Stimulated activated CD4-positive, alpha-beta T cell treated with anti-CD3 and anti-CD28 coated beads, Interleukin-1b, Interleukin-23, amount 100 ng/mL, for 24 hours (primary cell): ENCODE measurements at regions not wholly inside any gene's neighbourhood (a gene's known extent, or its start where the extent isn't known, plus 50 kb on each side); places are given as distances from the start of the nearest gene placed in this dataset.
"Not testable (repeated sequence)": the region's sequence is repeated elsewhere in the genome, so short reads cannot be mapped to it uniquely, and the experiment has no call there.

ENCODE experiments used
- DNase-seq, 4 experiments: peaks; one replicate each; pipeline ENCODE4 v3.0.0-alpha.2; 2020; ENCODE audit warnings: low read depth in 4 of 4, low spot score in 1 of 4

GRCh38 chr10:120047926-120048325 is 155.4 kb downstream of the SEC23IP start:
- no peak for DNase-seq

- DNase-seq, result no peak
These were observed 155.9 kb downstream of the SEC23IP start for GRCh38 chr10:120048391-120048790.

DNA sequence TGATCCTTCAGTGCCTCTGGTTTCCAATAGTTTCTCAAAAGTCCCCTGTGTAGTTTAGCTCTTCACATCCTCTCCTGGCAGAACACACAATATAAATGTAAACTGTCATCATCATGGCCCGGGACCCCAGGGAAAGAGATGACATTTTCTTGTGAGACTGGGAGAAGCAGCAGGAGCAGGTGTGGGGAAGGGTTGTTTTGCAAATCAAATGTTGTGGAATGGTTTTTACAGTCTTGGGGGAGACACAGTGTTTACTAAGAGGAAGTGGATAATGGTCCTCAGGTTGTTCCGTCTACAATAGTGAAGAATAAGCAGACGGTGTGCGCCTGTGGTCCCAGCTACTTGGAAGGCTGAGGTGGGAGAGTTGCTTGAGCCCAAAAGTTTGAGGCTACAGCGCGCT is 159.1 kb downstream of the SEC23IP start:
- DNase-seq, result no peak

GRCh38 chr10:120052964-120053702 is 160.6 kb downstream of the SEC23IP start:
- no peak for DNase-seq

DNA sequence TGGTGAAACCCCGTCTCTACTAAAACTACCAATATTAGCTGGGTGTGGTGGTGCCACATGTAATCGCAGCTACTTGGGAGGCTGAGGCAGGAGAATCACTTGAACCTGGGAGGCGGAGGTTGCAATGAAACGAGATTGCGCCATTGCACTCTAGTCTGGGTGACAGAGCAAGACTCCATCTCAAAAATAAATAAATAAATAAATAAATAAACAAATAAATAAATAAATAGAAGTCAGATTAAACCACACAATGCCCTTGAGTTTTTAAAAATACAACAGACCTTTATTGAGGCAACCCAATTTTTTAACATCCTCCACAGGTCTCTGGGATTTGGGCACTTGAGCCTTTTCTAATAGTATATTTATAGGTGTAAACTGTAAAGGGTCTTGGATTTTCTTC is 167.3 kb downstream of the SEC23IP start:
- DNase-seq, result not testable (repeated sequence)

DNA sequence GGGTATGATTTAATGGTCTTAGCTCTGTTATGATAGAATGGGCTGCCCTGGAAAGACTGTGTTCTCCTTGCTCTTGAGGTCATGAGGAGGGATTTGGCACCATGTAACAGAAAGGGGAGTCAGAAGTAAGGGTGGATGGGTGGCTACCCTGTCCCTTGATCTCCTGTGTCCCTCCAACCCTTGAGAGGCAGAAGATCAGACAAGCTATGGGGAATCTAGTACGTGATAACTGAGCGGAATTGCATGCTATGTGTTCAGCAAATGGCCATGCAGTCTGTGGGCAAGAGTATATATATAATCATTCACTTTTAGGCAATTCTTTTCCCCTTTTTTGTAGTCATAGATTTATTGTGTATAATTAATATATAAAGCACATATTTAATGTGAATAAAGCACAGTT is 174.9 kb downstream of the SEC23IP start:
- no peak for DNase-seq

GRCh38 chr10:120069700-120070099 is 177.2 kb downstream of the SEC23IP start:
- no peak for DNase-seq

DNA sequence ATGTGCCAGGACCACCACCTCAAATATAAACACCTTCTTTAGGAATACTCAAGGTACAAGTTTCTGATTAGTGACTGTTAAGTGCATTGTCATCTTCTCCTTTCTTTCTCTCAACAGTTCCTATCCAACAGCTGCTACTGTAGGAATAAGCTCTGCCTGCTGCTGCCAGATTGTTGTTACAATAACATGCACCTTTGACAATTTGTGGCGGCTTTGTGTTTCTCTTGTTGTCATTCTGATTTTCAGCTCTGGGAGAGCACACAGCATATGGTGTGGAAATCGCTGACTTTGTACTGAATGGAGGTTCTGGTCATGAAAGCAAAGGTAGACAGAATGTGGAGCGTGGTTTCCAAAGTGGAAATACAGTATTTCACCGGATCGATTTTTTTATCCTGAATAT is 182.8 kb downstream of the SEC23IP start:
- DNase-seq, result no peak

GRCh38 chr10:120076996-120077706 is 184.6 kb downstream of the SEC23IP start:
- no peak for DNase-seq

DNA sequence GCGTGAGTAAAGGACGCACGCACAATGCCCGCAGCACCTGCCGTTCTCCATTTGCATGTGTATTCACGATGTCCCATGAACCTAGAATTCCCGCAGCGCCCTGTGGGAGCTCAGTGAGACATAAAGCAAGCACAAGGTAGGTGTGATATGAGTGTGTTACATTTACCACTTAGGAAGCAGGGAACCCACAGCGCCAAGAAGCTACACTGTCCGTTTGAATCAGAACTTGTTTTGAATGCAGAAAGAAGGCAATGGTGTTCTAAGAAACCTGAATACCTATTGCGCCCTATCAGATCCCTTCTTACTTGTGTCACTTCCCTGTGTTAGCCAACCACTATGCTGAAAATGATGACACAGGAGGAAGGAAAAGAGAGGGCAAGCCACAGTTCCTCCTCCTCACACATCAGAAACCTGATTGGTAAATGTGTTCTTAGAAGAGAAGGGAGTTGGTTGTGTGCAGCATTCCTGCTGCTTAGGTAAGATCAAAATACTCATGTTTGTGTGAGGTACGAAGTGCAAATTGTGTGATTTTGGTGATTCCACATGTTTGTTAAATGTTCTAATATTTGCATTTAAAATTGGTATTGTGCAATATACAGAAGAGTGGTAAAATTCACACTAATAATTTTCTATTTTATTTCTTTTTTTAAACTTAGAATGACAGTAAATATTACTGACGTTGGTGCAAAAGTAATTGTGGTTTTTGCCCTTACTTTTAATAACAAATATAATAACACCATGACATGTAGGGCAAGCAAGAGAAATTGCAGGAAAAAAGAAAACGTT is 185.4 kb downstream of the SEC23IP start:
- DNase-seq, result no peak

- DNase-seq, result no peak
These were observed 192.7 kb downstream of the SEC23IP start for GRCh38 chr10:120085096-120085796.

DNA sequence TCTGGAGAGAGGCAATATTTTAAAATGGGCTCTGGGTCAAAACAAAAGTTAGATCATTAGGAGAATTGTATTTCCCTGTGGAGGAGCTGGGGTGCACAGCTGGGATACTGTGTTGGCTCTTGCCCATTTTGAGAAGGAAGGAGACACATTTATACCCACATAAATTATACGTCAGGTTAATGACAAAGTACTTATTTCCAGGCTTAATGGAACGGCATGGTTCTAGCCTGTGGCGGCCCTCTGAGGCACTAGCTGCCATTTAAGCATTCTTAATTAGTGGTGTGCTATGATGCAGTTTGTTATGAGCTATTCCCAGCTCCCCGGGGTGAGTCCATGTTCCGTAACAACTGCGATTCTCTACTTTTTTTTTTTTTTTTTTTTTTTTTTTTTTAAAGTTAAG is 193.5 kb downstream of the SEC23IP start:
- DNase-seq, result no peak

GRCh38 chr10:120087109-120087508 is 194.6 kb downstream of the SEC23IP start:
- no peak for DNase-seq

GRCh38 chr10:120095875-120096274 is 203.3 kb downstream of the SEC23IP start:
- DNase-seq, result no peak

DNA sequence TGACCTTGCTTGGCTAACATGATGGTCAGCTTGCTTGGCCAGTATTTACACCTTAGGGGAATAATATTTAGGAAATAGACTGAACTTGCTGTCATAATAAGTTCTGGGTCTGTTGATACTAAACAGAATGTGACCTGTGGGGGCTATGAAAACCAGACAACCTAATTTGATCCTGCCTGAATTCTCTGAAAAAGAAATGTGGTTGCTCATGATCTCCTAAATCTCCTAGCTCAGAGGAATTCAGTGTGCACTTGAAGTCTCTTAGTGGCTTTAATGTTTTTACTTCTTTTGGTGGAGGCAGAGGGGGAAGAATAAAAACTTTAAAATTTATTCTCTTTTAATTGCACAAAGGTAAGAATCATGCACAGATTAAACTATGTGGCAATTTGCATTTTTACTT is 205.2 kb downstream of the SEC23IP start:
- DNase-seq, result no peak

GRCh38 chr10:120098232-120098930 is 205.9 kb downstream of the SEC23IP start:
- DNase-seq, result no peak

DNA sequence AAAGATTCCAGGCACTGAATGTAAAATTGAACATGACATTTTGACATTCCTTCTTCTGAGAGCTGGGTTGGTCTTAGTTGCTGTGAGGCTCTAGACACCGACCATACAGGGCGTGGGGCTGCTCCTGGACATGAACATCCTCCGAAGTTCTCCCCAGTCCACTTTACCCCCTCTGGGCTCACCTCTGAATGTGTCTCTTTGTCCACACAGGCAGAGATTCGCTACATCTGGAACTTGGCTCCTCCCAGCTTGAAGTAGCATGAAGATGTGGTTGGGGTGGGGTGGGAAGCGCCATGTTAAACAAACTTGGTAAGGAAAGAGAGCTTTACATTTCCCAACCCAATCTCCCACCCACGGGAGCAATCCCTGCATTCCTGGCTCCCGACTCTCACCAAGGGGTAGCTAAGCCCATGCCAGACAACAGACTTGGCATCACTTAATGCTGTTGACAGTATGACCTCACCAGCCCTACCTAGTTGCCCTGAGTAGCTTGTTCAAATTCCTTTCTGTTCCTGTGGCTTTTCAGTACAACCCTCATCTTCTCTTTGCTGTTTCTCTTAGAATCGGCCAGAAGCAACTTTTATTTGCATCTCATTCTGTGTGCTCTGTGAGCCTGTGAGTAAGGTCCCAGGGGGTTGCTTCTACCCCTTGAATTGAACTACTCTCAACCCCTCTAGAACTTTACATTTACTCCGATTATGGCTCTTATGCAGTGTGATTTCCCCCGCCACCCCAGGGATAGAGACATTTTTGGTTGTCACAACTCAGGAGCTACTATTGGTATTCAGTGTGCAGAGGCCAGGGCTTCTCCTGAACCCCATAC is 211.4 kb downstream of the SEC23IP start:
- DNase-seq, result no peak

GRCh38 chr10:120105001-120105400 is 212.5 kb downstream of the SEC23IP start:
- no peak for DNase-seq

DNA sequence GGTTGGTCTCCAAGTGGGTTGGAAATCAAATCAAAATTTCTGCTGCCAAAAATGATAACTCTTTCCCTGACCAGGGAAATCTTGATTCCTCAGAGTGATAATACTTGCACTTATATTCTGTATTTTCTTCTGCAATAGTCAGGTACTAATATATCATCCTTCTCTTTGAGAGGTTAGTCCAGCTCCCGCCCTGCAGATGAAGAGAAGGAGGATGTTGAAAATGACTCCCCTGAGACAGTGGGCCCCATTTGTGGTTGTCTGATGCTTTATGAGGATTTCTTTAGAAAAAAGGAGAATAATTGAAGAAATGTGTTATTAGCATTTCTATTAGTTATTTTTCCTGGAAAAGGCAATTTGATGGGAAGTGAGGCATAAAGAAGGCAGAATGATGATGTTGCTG is 213.0 kb downstream of the SEC23IP start:
- DNase-seq, result no peak

DNA sequence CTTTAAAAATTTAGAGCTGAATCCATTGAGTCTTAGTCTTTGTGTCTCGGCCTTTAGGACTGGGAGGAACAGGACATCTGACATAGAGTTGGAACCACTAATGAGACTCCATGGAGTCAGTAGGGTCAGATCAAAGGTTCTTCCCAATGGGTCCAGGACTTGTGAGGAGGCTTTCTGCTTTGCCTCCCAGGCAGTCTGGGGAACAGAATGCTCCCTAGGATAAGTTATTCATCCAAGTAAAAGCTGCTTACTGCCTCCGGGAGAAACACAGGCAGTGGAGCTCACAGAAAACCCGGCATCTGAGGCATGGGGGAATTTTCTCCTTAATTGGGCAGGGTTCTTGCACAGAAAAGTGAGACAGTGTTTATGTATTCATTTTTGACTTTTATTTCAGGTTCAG is 216.4 kb downstream of the SEC23IP start:
- DNase-seq, result no peak
